ENCODE measurements at regions not wholly inside any gene's neighbourhood (a gene's known extent, or its start where the extent isn't known, plus 50 kb on each side); places are given as distances from the start of the nearest gene placed in this dataset.

DNA sequence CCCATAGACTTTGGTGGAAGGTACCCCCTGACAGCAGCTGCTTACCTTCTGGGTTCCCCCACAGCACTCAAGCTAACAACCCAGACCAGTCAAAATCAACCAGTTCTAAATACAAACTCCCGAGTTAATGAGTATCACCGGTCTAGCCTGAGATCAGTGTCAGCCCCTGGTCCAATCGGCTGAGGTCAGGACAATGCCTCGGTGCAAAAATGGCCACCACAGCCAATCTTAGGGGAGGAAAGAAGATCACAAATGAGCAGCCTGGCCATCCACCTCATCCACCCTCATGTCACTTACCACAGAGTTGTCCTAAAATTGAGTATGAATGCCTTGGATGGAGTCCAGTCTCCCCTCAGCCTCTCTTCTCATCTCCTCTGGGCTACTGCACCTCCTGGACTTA, 128.5 kb downstream of the PHETA1 start:
- DNase-seq (ENCODE audit: low spot score), result no peak
- Histone ChIP-seq H3K9me3 (ENCODE audit: control insufficient read depth in 4 of 4, low read length in 3 of 4) (no peaks in the 10 kb centered on the region), H3K27ac (ENCODE audit: low read depth in 1 of 2, low read length in 2 of 2) (no peak overlapping the region), H3K27me3 (ENCODE audit: control insufficient read depth in 4 of 4, insufficient read depth in 4 of 4, low read length in 3 of 4) (no peaks in the 10 kb centered on the region), H3K36me3 (ENCODE audit: control insufficient read depth in 4 of 4, insufficient read depth in 3 of 4, low read depth in 1 of 4, low read length in 3 of 4) (peaks cover 0 to 16% (median 5%) of the 10 kb centered on the region in 4 donors), H3K4me3 (ENCODE audit: low read depth in 1 of 3, low read length in 3 of 3) (no peak overlapping the region), H3K4me1 (ENCODE audit: control insufficient read depth in 4 of 4, insufficient read depth in 4 of 4, low read length in 3 of 4) (no peaks in the 10 kb centered on the region), H3K9ac (ENCODE audit: low read depth in 1 of 2, low read length in 2 of 2) (no peak overlapping the region)
- TF ChIP-seq FOXA2 (IDR thresholded peaks at IDR 0.05) (no peak), HNF4G (IDR thresholded peaks at IDR 0.05) (no peak)
- WGBS, result 87% methylated on average over 4 of the region's 4 CpGs

DNA sequence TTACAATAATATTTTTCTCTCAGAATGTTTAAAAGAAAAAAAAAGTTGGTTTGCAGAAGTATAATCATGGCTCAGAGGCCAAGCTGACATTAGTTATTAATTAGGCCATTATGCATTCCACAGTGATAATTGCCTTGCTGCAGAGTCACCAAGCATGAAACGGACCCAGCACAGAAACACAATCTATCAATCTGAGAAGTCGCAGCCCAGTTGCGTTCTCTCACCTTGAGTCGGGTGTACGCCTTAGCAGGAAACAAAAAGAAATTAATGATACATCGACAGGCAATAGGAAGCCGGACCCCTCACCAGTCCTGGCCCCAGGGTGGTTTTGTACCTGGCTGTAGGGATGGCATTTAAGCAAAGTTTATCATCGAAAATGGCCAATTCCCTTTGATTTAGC, 129.7 kb downstream of the PHETA1 start:
- H3K4me3 ChIP-seq (ENCODE audit: low read depth in 1 of 3, low read length in 3 of 3), result no peak overlapping the region
- H3K4me1 ChIP-seq (ENCODE audit: control insufficient read depth in 4 of 4, insufficient read depth in 4 of 4, low read length in 3 of 4), result no peaks in the 10 kb centered on the region
- WGBS, result 87% methylated on average over 8 of the region's 8 CpGs
- TF ChIP-seq ZBTB33 (IDR thresholded peaks at IDR 0.05) (no peak), TAF1 (conservative IDR thresholded peaks at IDR 0.05) (no peak), ATF3 (IDR thresholded peaks at IDR 0.05) (no peak), EGR1 (IDR thresholded peaks at IDR 0.05; ENCODE audit: low read depth in 2 of 2) (no peak), CTCF (IDR thresholded peaks at IDR 0.05; ENCODE audit: low read depth, low read length, missing input control) (no peak), SP1 (IDR thresholded peaks at IDR 0.05) (no peak), FOXA1 (IDR thresholded peaks at IDR 0.05) (no peak), HNF4A (conservative IDR thresholded peaks at IDR 0.05) (no peak), RXRA (IDR thresholded peaks at IDR 0.05) (no peak), FOXA2 (IDR thresholded peaks at IDR 0.05) (no peak), RAD21 (IDR thresholded peaks at IDR 0.05) (no peak), JUND (IDR thresholded peaks at IDR 0.05) (no peak), NR2F2 (IDR thresholded peaks at IDR 0.05) (no peak), HNF4G (IDR thresholded peaks at IDR 0.05) (no peak)
- TF ChIP-seq, protein P1, sequence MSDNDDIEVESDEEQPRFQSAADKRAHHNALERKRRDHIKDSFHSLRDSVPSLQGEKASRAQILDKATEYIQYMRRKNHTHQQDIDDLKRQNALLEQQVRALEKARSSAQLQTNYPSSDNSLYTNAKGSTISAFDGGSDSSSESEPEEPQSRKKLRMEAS (IDR thresholded peaks at IDR 0.05), result no peak
- H3K27ac ChIP-seq (ENCODE audit: low read depth in 1 of 2, low read length in 2 of 2), result no peak overlapping the region
- no peaks in the 10 kb centered on the region for H3K27me3 ChIP-seq (ENCODE audit: control insufficient read depth in 4 of 4, insufficient read depth in 4 of 4, low read length in 3 of 4)
- no peak for DNase-seq (ENCODE audit: low spot score)
- no peak overlapping the region for H3K9ac ChIP-seq (ENCODE audit: low read depth in 1 of 2, low read length in 2 of 2)
- peaks cover 0 to 16% (median 3%) of the 10 kb centered on the region in 4 donors for H3K36me3 ChIP-seq (ENCODE audit: control insufficient read depth in 4 of 4, insufficient read depth in 3 of 4, low read depth in 1 of 4, low read length in 3 of 4)
- no peaks in the 10 kb centered on the region for H3K9me3 ChIP-seq (ENCODE audit: control insufficient read depth in 4 of 4, low read length in 3 of 4)

- DNase-seq (ENCODE audit: low spot score), result no peak
- Histone ChIP-seq H3K4me3 (ENCODE audit: low read depth in 1 of 3, low read length in 3 of 3) (no peak overlapping the region), H3K4me1 (ENCODE audit: control insufficient read depth in 4 of 4, insufficient read depth in 4 of 4, low read length in 3 of 4) (no peaks in the 10 kb centered on the region), H3K36me3 (ENCODE audit: control insufficient read depth in 4 of 4, insufficient read depth in 3 of 4, low read depth in 1 of 4, low read length in 3 of 4) (peaks cover 0 to 21% (median 3%) of the 10 kb centered on the region in 4 donors), H3K27me3 (ENCODE audit: control insufficient read depth in 4 of 4, insufficient read depth in 4 of 4, low read length in 3 of 4) (no peaks in the 10 kb centered on the region), H3K9ac (ENCODE audit: low read depth in 1 of 2, low read length in 2 of 2) (no peak overlapping the region), H3K27ac (ENCODE audit: low read depth in 1 of 2, low read length in 2 of 2) (no peak overlapping the region), H3K9me3 (ENCODE audit: control insufficient read depth in 4 of 4, low read length in 3 of 4) (no peaks in the 10 kb centered on the region)
- WGBS, result 66% methylated on average over 5 of the region's 5 CpGs
- TF ChIP-seq RAD21 (IDR thresholded peaks at IDR 0.05) (no peak), ATF3 (IDR thresholded peaks at IDR 0.05) (no peak), ZBTB33 (IDR thresholded peaks at IDR 0.05) (no peak), HNF4G (IDR thresholded peaks at IDR 0.05) (no peak), EGR1 (IDR thresholded peaks at IDR 0.05; ENCODE audit: low read depth in 2 of 2) (no peak), CTCF (IDR thresholded peaks at IDR 0.05; ENCODE audit: low read depth, low read length, missing input control) (no peak), NR2F2 (IDR thresholded peaks at IDR 0.05) (no peak), JUND (IDR thresholded peaks at IDR 0.05) (no peak), SP1 (IDR thresholded peaks at IDR 0.05) (no peak), GABPA (IDR thresholded peaks at IDR 0.05 in 1 of 2, conservative IDR thresholded peaks at IDR 0.05 in 1 of 2) (no peak), YY1 (IDR thresholded peaks at IDR 0.05) (no peak)
- TF ChIP-seq, protein P1 (IDR thresholded peaks at IDR 0.05), result no peak
Observed at GRCh38 chr12:111238075-111238734, 130.7 kb downstream of the PHETA1 start.
